Ishikawa (cell line): ENCODE measurements at regions not wholly inside any gene's neighbourhood (a gene's known extent, or its start where the extent isn't known, plus 50 kb on each side); places are given as distances from the start of the nearest gene placed in this dataset.

Source experiments
- EP300 ChIP-seq: IDR thresholded peaks from 2 replicates; pipeline ENCODE4 v1.6.1; 2012; ENCODE audit warnings: borderline replicate concordance
- YY1 ChIP-seq: IDR thresholded peaks from 2 replicates; pipeline ENCODE4 v1.6.1; 2012; ENCODE audit warnings: low read depth
- TF ChIP-seq, protein P1 (sequence below): IDR thresholded peaks from 2 replicates; pipeline ENCODE4 v1.6.1; 2012; ENCODE audit warnings: low read depth, mild to moderate bottlenecking

GRCh38 chr9:92176800-92177185 is 61.6 kb upstream of the SPTLC1 start:
- TF ChIP-seq, protein P1, sequence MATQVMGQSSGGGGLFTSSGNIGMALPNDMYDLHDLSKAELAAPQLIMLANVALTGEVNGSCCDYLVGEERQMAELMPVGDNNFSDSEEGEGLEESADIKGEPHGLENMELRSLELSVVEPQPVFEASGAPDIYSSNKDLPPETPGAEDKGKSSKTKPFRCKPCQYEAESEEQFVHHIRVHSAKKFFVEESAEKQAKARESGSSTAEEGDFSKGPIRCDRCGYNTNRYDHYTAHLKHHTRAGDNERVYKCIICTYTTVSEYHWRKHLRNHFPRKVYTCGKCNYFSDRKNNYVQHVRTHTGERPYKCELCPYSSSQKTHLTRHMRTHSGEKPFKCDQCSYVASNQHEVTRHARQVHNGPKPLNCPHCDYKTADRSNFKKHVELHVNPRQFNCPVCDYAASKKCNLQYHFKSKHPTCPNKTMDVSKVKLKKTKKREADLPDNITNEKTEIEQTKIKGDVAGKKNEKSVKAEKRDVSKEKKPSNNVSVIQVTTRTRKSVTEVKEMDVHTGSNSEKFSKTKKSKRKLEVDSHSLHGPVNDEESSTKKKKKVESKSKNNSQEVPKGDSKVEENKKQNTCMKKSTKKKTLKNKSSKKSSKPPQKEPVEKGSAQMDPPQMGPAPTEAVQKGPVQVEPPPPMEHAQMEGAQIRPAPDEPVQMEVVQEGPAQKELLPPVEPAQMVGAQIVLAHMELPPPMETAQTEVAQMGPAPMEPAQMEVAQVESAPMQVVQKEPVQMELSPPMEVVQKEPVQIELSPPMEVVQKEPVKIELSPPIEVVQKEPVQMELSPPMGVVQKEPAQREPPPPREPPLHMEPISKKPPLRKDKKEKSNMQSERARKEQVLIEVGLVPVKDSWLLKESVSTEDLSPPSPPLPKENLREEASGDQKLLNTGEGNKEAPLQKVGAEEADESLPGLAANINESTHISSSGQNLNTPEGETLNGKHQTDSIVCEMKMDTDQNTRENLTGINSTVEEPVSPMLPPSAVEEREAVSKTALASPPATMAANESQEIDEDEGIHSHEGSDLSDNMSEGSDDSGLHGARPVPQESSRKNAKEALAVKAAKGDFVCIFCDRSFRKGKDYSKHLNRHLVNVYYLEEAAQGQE, result no peak
- no peak for TF ChIP-seq EP300
- no peak for TF ChIP-seq YY1
